ENCODE measurements at regions not wholly inside any gene's neighbourhood (a gene's known extent, or its start where the extent isn't known, plus 50 kb on each side); places are given as distances from the start of the nearest gene placed in this dataset.

DNA sequence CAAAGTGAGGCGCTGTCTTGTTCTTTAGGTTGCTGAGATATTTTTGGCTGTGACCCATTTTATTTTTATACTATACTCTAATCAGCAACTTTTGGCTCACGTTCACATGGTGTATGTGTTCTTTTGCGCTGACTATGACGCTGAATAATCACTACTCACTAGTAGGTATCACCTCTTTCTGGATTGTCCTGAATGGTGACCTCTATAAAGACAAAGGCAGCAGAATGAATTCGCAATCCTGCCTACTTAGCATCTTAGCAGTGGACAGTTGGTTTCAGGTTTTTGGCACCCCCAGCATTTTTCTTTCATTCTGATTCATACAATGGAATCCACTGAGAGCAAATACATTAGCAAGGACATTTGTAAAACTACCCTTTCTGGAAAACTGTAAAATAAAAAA lies 351.3 kb downstream of the JRKL start:
- H3K27ac ChIP-seq (ENCODE audit: insufficient read depth, low read depth, low read length) = no peak overlapping the region
- DNase-seq (ENCODE audit: low read depth, low spot score) (no peak), FAIRE-seq (no peak)
- H3K9me1 ChIP-seq (replicated peaks; ENCODE audit: control insufficient read depth, extremely low read depth, insufficient read depth, low read length) = no peaks in the 10 kb centered on the region
- ChIA-PET CTCF (no interaction called here), POLR2A (no interaction called here)
- no peak overlapping the region for H3K4me2 ChIP-seq (ENCODE audit: insufficient read depth, low read length)
- no peaks in the 10 kb centered on the region for H3K9me3 ChIP-seq (replicated peaks; ENCODE audit: control insufficient read depth, insufficient read depth, low read length)
- H3K36me3 ChIP-seq (ENCODE audit: control insufficient read depth in 2 of 2, extremely low read depth in 1 of 2, insufficient read depth in 2 of 2, low read length in 2 of 2) = no peaks in the 10 kb centered on the region
- intact Hi-C loops (cut with micrococcal nuclease) (no loop called here), dilution Hi-C loops (cut with MboI; ENCODE audit: extremely low pct_ligation_motif_present, low sequenced_read_pairs) (no loop called here)
- BruUV-seq (replicated peaks) = no TSS peak
- H4K20me1 ChIP-seq (replicated peaks; ENCODE audit: control insufficient read depth, extremely low read depth, insufficient read depth, low read length) = no peaks in the 10 kb centered on the region
- no peaks in the 10 kb centered on the region for H3K27me3 ChIP-seq (ENCODE audit: control insufficient read depth in 2 of 2, insufficient read depth in 2 of 2, low read length in 2 of 2)
- no peak overlapping the region for H2AFZ ChIP-seq (ENCODE audit: low read depth, low read length)
- H3K9ac ChIP-seq (replicated peaks; ENCODE audit: extremely low read depth, insufficient read depth, low read length) = no peak overlapping the region
- no peaks in the 10 kb centered on the region for H3K4me1 ChIP-seq (ENCODE audit: control insufficient read depth, extremely low read depth, insufficient read depth, low read length)
- TF ChIP-seq EZH2 (IDR thresholded peaks at IDR 0.05; ENCODE audit: borderline replicate concordance, low read depth, low read length, severe bottlenecking) (no peak), JUN (IDR thresholded peaks at IDR 0.05; ENCODE audit: borderline replicate concordance, insufficient read depth, insufficient read length, low read depth) (no peak), POLR2AphosphoS5 (IDR thresholded peaks at IDR 0.05; ENCODE audit: insufficient read depth, low read depth, low read length) (no peak)
- TF ChIP-seq, protein P1, sequence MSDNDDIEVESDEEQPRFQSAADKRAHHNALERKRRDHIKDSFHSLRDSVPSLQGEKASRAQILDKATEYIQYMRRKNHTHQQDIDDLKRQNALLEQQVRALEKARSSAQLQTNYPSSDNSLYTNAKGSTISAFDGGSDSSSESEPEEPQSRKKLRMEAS (IDR thresholded peaks at IDR 0.05; ENCODE audit: insufficient read depth, insufficient read length) = no peak
- H3K79me2 ChIP-seq (ENCODE audit: control insufficient read depth, insufficient read depth, low read length) = no peaks in the 10 kb centered on the region
- H3K4me3 ChIP-seq (replicated peaks in 1 of 3; ENCODE audit: insufficient read depth in 1 of 3, low read depth in 1 of 3, low read length in 3 of 3) = no peak overlapping the region

DNA sequence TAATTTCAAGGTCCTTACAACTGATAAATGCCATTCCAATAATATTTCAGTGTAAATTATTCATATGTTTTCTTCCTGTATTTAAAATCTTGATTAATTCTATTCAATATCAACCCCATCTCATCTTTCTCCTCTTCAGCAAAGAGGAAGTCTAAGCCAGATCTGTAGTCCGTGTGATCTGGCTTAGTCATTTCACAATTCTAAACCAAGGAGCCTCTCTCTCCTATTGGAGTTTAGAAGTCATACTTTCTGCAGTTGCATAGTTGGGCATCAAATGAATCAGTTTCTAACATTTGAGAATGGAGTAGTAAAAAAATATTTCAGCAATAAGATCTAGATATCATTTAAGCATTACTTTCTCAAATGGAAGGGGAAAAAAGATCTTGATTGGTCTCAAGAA lies 354.9 kb downstream of the JRKL start:
- dilution Hi-C loops (cut with MboI; ENCODE audit: extremely low pct_ligation_motif_present, low sequenced_read_pairs) = no loop called here
- Histone ChIP-seq H3K9me1 (replicated peaks; ENCODE audit: control insufficient read depth, extremely low read depth, insufficient read depth, low read length) (peaks cover 2% of the 10 kb centered on the region), H2AFZ (ENCODE audit: low read depth, low read length) (no peak overlapping the region), H3K79me2 (ENCODE audit: control insufficient read depth, insufficient read depth, low read length) (no peaks in the 10 kb centered on the region), H3K27ac (ENCODE audit: insufficient read depth, low read depth, low read length) (no peak overlapping the region), H4K20me1 (replicated peaks; ENCODE audit: control insufficient read depth, extremely low read depth, insufficient read depth, low read length) (no peaks in the 10 kb centered on the region), H3K9ac (replicated peaks; ENCODE audit: extremely low read depth, insufficient read depth, low read length) (no peak overlapping the region), H3K4me1 (ENCODE audit: control insufficient read depth, extremely low read depth, insufficient read depth, low read length) (peaks cover 18% of the 10 kb centered on the region), H3K9me3 (replicated peaks; ENCODE audit: control insufficient read depth, insufficient read depth, low read length) (no peaks in the 10 kb centered on the region), H3K27me3 (ENCODE audit: control insufficient read depth in 2 of 2, insufficient read depth in 2 of 2, low read length in 2 of 2) (no peaks in the 10 kb centered on the region), H3K4me2 (ENCODE audit: insufficient read depth, low read length) (no peak overlapping the region), H3K4me3 (replicated peaks in 1 of 3; ENCODE audit: insufficient read depth in 1 of 3, low read depth in 1 of 3, low read length in 3 of 3) (no peak overlapping the region), H3K36me3 (ENCODE audit: control insufficient read depth in 2 of 2, extremely low read depth in 1 of 2, insufficient read depth in 2 of 2, low read length in 2 of 2) (no peaks in the 10 kb centered on the region)
- POLR2A ChIA-PET = no interaction called here
- intact Hi-C loops (cut with micrococcal nuclease) = no loop called here
- CTCF ChIA-PET = interaction anchor here (1.1 kb wide), 1 partner anchor 280 kb away, joined by 3 read pairs; no protein-coding TSS in a partner anchor
- DNase-seq (ENCODE audit: low read depth, low spot score) (no peak), FAIRE-seq (no peak)
- no peak for TF ChIP-seq GATA2 (IDR thresholded peaks at IDR 0.05; ENCODE audit: insufficient read depth, insufficient read length, low read depth, low read length)
- no peak for TF ChIP-seq POLR2A (IDR thresholded peaks at IDR 0.05; ENCODE audit: low read depth, low read length)
- TF ChIP-seq, protein P2, sequence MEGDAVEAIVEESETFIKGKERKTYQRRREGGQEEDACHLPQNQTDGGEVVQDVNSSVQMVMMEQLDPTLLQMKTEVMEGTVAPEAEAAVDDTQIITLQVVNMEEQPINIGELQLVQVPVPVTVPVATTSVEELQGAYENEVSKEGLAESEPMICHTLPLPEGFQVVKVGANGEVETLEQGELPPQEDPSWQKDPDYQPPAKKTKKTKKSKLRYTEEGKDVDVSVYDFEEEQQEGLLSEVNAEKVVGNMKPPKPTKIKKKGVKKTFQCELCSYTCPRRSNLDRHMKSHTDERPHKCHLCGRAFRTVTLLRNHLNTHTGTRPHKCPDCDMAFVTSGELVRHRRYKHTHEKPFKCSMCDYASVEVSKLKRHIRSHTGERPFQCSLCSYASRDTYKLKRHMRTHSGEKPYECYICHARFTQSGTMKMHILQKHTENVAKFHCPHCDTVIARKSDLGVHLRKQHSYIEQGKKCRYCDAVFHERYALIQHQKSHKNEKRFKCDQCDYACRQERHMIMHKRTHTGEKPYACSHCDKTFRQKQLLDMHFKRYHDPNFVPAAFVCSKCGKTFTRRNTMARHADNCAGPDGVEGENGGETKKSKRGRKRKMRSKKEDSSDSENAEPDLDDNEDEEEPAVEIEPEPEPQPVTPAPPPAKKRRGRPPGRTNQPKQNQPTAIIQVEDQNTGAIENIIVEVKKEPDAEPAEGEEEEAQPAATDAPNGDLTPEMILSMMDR (IDR thresholded peaks at IDR 0.05; ENCODE audit: extremely low read depth in 1 of 2, insufficient read depth in 1 of 2, low read depth in 1 of 2, low read length in 2 of 2) = no peak
- TF ChIP-seq, protein P1 (IDR thresholded peaks at IDR 0.05; ENCODE audit: insufficient read depth, insufficient read length) = no peak
- TF ChIP-seq MYC (IDR thresholded peaks at IDR 0.05; ENCODE audit: low read depth, low read length) = no peak
- no peak for TF ChIP-seq POLR2AphosphoS5 (IDR thresholded peaks at IDR 0.05; ENCODE audit: insufficient read depth, low read depth, low read length)
- no peak for TF ChIP-seq JUN (IDR thresholded peaks at IDR 0.05; ENCODE audit: borderline replicate concordance, insufficient read depth, insufficient read length, low read depth)
- BruUV-seq (replicated peaks) = no TSS peak

Measured in endothelial cell of umbilical vein (primary cell).